SK-N-SH (cell line): ENCODE measurements at regions not wholly inside any gene's neighbourhood (a gene's known extent, or its start where the extent isn't known, plus 50 kb on each side); places are given as distances from the start of the nearest gene placed in this dataset.

Experiments used
- CTCF ChIA-PET: fragments of 300-600, 350-600 bp; formaldehyde crosslinking; extraction: SDS; loops from one replicate; lab custom pipeline; 2021; lab: Yijun Ruan, JAX
- POLR2A ChIA-PET: fragments of 350-600 bp; sonication (Branson Sonifier 250); formaldehyde crosslinking; extraction: SDS; loops from one replicate; lab custom pipeline; 2020; ENCODE audit warnings: antibody characterized with exemption, inconsistent platforms; lab: Yijun Ruan, JAX
- DNase-seq: peaks from one replicate; pipeline ENCODE4 v3.0.0; 2012
- H2AFZ ChIP-seq: fragments of 200-600 bp; sonication (generic); 2 replicates; pipeline ENCODE4 v1.8.1; 2016; ENCODE audit warnings: antibody characterized with exemption, mild to moderate bottlenecking, low read depth
- H3F3A ChIP-seq: fragments of 200-600 bp; sonication (generic); replicated peaks from 2 replicates; pipeline ENCODE3; 2016; ENCODE audit warnings: antibody characterized with exemption, mild to moderate bottlenecking; ENCODE audit not compliant: insufficient read depth
- H3K27ac ChIP-seq, 2 experiments: fragments of 200-500 bp in 1 of 2; fragments of 200-600 bp in 1 of 2; sonication (Bioruptor generic) in 1 of 2; sonication (generic), shearing (Covaris generic) in 1 of 2; 2 replicates each; pipeline versions ENCODE4 v1.5.1 to v1.6.1; 2014 to 2016; ENCODE audit warnings: low read depth in 2 of 2, inconsistent platforms in 1 of 2, low read length in 1 of 2, mild to moderate bottlenecking in 1 of 2, mixed read lengths in 1 of 2
- H3K27me3 ChIP-seq: fragments of 200-600 bp; sonication (generic), shearing (Covaris generic); 2 replicates; pipeline ENCODE4 v1.6.1; 2016; ENCODE audit warnings: mixed run types; ENCODE audit not compliant: insufficient read depth
- H3K36me3 ChIP-seq, 2 experiments: fragments of 200-500 bp in 1 of 2; fragments of 200-600 bp in 1 of 2; sonication (Bioruptor generic) in 1 of 2; sonication (generic) in 1 of 2; replicated peaks in 1 of 2; 2 replicates each; pipeline versions ENCODE3 to v1.5.1; 2014 to 2016; ENCODE audit warnings: low read length in 1 of 2, mild to moderate bottlenecking in 1 of 2; ENCODE audit not compliant: insufficient read depth in 2 of 2, control insufficient read depth in 1 of 2
- H3K4me1 ChIP-seq, 2 experiments: fragments of 200-500 bp in 1 of 2; fragments of 200-600 bp in 1 of 2; sonication (Bioruptor generic) in 1 of 2; sonication (generic), shearing (Covaris generic) in 1 of 2; 2 replicates each; pipeline versions ENCODE4 v1.5.1 to v1.6.1; 2014 to 2016; ENCODE audit warnings: low read depth in 1 of 2, low read length in 1 of 2, mixed run types in 1 of 2; ENCODE audit not compliant: insufficient read depth in 2 of 2, control insufficient read depth in 1 of 2
- H3K4me2 ChIP-seq: fragments of 200-600 bp; sonication (generic), shearing (Covaris generic); 2 replicates; pipeline ENCODE4 v1.6.1; 2017; ENCODE audit warnings: mixed run types
- H3K4me3 ChIP-seq, 2 experiments: fragments of 200-500 bp in 1 of 2; fragments of 200-600 bp in 1 of 2; sonication (Bioruptor generic) in 1 of 2; sonication (generic), shearing (Covaris generic) in 1 of 2; 2 replicates each; pipeline versions ENCODE4 v1.5.1 to v1.8.1; 2014 to 2016; ENCODE audit warnings: low read depth in 2 of 2, inconsistent platforms in 1 of 2, low read length in 1 of 2, mild to moderate bottlenecking in 1 of 2, mixed read lengths in 1 of 2, moderate library complexity in 1 of 2
- H3K79me2 ChIP-seq: fragments of 200-600 bp; sonication (generic); 2 replicates; pipeline ENCODE4 v1.8.1; 2017; ENCODE audit warnings: mild to moderate bottlenecking; ENCODE audit not compliant: insufficient read depth
- H3K9ac ChIP-seq: fragments of 200-600 bp; sonication (generic); 2 replicates; pipeline ENCODE4 v1.6.1; 2017; ENCODE audit warnings: mixed run types
- H3K9me2 ChIP-seq: fragments of 200-600 bp; sonication (generic); 2 replicates; pipeline ENCODE4 v1.6.1; 2017; ENCODE audit warnings: mixed run types
- H3K9me3 ChIP-seq: fragments of 200-600 bp; sonication (generic); 2 replicates; pipeline ENCODE4 v1.6.1; 2017; ENCODE audit warnings: mixed run types, mild to moderate bottlenecking, moderate library complexity
- H4K20me1 ChIP-seq: fragments of 200-600 bp; sonication (generic); 2 replicates; pipeline ENCODE4 v1.6.1; 2017; ENCODE audit warnings: mild to moderate bottlenecking, mixed run types; ENCODE audit not compliant: insufficient read depth
- EP300 ChIP-seq, 2 experiments: IDR thresholded peaks; 2 replicates each; pipeline versions ENCODE4 v1.4.0 to v1.6.1; 2012; ENCODE audit warnings: borderline replicate concordance in 1 of 2, low read depth in 1 of 2, low read length in 1 of 2
- EZH2phosphoT487 ChIP-seq: fragments of 200-600 bp; sonication (generic); IDR thresholded peaks from 2 replicates; pipeline ENCODE4 v1.6.1; 2017; ENCODE audit warnings: low read depth, mixed run types, mild to moderate bottlenecking, antibody characterized with exemption, moderate library complexity, borderline replicate concordance
- FOSL2 ChIP-seq: IDR thresholded peaks from 2 replicates; pipeline ENCODE4 v1.4.0; 2012; ENCODE audit warnings: low read depth, mild to moderate bottlenecking, moderate library complexity, borderline replicate concordance
- FOXJ3 ChIP-seq: sonication (generic); formaldehyde crosslinking; IDR thresholded peaks from 2 replicates; pipeline ENCODE4 v1.5.1; 2020; ENCODE audit warnings: mild to moderate bottlenecking, missing genetic modification reagents
- GABPA ChIP-seq: IDR thresholded peaks from 2 replicates; pipeline ENCODE4 v1.4.0; 2012; ENCODE audit warnings: low read depth, mild to moderate bottlenecking
- GATA2 ChIP-seq: sonication (generic); formaldehyde crosslinking; IDR thresholded peaks from 2 replicates; pipeline ENCODE4 v1.5.0; 2020; ENCODE audit warnings: mild to moderate bottlenecking, missing genetic modification reagents
- JUND ChIP-seq: IDR thresholded peaks from 2 replicates; pipeline ENCODE4 v1.4.0; 2012
- MEF2A ChIP-seq: IDR thresholded peaks from 2 replicates; pipeline ENCODE4 v1.4.0; 2012; ENCODE audit warnings: low read depth, borderline replicate concordance
- MXI1 ChIP-seq: IDR thresholded peaks from 2 replicates; pipeline ENCODE4 v1.6.1; 2012; ENCODE audit warnings: mild to moderate bottlenecking, low read depth, low read length, improper control_type of control experiment
- NFIC ChIP-seq: IDR thresholded peaks from 2 replicates; pipeline ENCODE4 v1.4.0; 2012; ENCODE audit warnings: borderline replicate concordance
- NRF1 ChIP-seq: IDR thresholded peaks from 2 replicates; pipeline ENCODE4 v1.6.1; 2012; ENCODE audit warnings: low read depth, mild to moderate bottlenecking, low read length
- POLR2AphosphoS5 ChIP-seq: IDR thresholded peaks from 2 replicates; pipeline ENCODE4 v1.6.1; 2012; ENCODE audit warnings: low read depth, low read length
- RXRA ChIP-seq: IDR thresholded peaks from 2 replicates; pipeline ENCODE4 v1.4.0; 2012; ENCODE audit warnings: low read depth, mild to moderate bottlenecking, borderline replicate concordance
- SMC3 ChIP-seq: IDR thresholded peaks from 2 replicates; pipeline ENCODE4 v1.6.1; 2012; ENCODE audit warnings: low read depth, low read length, improper control_type of control experiment
- TAF1 ChIP-seq: IDR thresholded peaks from 2 replicates; pipeline ENCODE4 v1.6.1; 2012; ENCODE audit warnings: low read depth, mild to moderate bottlenecking, low read length, moderate library complexity, borderline replicate concordance
- TCF12 ChIP-seq: IDR thresholded peaks from 2 replicates; pipeline ENCODE4 v1.4.0; 2012
- TEAD4 ChIP-seq: IDR thresholded peaks from 2 replicates; pipeline ENCODE4 v1.4.0; 2012; ENCODE audit warnings: mild to moderate bottlenecking, borderline replicate concordance; ENCODE audit not compliant: insufficient read depth
- USF1 ChIP-seq: IDR thresholded peaks from 2 replicates; pipeline ENCODE4 v1.4.0; 2012; ENCODE audit warnings: low read depth, borderline replicate concordance
- YY1 ChIP-seq: IDR thresholded peaks from 2 replicates; pipeline ENCODE4 v1.4.0; 2012; ENCODE audit warnings: low read depth, mild to moderate bottlenecking
- ZBTB33 ChIP-seq: IDR thresholded peaks from 2 replicates; pipeline ENCODE4 v1.4.0; 2012; ENCODE audit warnings: low read depth, borderline replicate concordance
- WGBS: methylation state at CpG from one replicate; pipeline ENCODE4 v1.1.6; 2017; ENCODE audit warnings: low lambda C conversion rate; 5-methylcytosine and 5-hydroxymethylcytosine counted together
- TF ChIP-seq, protein P1 (sequence below): IDR thresholded peaks from 2 replicates; pipeline ENCODE4 v1.6.1; 2012; ENCODE audit warnings: mild to moderate bottlenecking, low read depth, low read length, moderate library complexity
- TF ChIP-seq, protein P2 (sequence below): fragments of 200-600 bp; sonication (generic); IDR thresholded peaks from 2 replicates; pipeline ENCODE4 v1.6.1; 2017; ENCODE audit warnings: antibody characterized with exemption, mild to moderate bottlenecking, moderate library complexity

GRCh38 chr2:224102991-224103390 is 63.9 kb upstream of the SERPINE2 start (continued):
- no peak for TF ChIP-seq FOXJ3 (CRISPR knock-in tag)
- TF ChIP-seq POLR2AphosphoS5: no peak

- no peak for DNase-seq
- no peak overlapping the region for H3K4me3 ChIP-seq
- H3K9ac ChIP-seq: no peak overlapping the region
- H2AFZ ChIP-seq: no peak overlapping the region; the same call in 1 of the 2 replicates
- peaks cover 0 to 33% of the 10 kb centered on the region in 2 experiments; a peak in 1 of 4 replicates for H3K4me1 ChIP-seq
- H3K36me3 ChIP-seq: no peaks in the 10 kb centered on the region
- no peaks in the 10 kb centered on the region for H3K9me3 ChIP-seq
- peak overlapping the region; percentile 62; a peak in 3 of 4 replicates for H3K27ac ChIP-seq
- no peaks in the 10 kb centered on the region for H4K20me1 ChIP-seq
- H3K27me3 ChIP-seq: no peaks in the 10 kb centered on the region
- H3F3A ChIP-seq: peaks cover 7% of the 10 kb centered on the region
- 20% methylated on average over 4 of the region's 4 CpGs for WGBS
- H3K9me2 ChIP-seq: no peaks in the 10 kb centered on the region
- no peaks in the 10 kb centered on the region for H3K79me2 ChIP-seq
- H3K4me2 ChIP-seq: peak overlapping the region; percentile 7; the same call in 1 of the 2 replicates
- POLR2A ChIA-PET: no interaction called here
- CTCF ChIA-PET: interaction anchor here (0.7 kb wide), 1 partner anchor 1970 kb away, joined by 3 read pairs; no protein-coding TSS in a partner anchor
- no peak for TF ChIP-seq TAF1
- peak; percentile 96 for TF ChIP-seq TCF12
- peak; percentile 44; the same call in 1 of the 2 replicates for TF ChIP-seq RXRA
- peak; percentile 63; the same call in 1 of the 2 replicates for TF ChIP-seq MEF2A
- TF ChIP-seq, protein P1, sequence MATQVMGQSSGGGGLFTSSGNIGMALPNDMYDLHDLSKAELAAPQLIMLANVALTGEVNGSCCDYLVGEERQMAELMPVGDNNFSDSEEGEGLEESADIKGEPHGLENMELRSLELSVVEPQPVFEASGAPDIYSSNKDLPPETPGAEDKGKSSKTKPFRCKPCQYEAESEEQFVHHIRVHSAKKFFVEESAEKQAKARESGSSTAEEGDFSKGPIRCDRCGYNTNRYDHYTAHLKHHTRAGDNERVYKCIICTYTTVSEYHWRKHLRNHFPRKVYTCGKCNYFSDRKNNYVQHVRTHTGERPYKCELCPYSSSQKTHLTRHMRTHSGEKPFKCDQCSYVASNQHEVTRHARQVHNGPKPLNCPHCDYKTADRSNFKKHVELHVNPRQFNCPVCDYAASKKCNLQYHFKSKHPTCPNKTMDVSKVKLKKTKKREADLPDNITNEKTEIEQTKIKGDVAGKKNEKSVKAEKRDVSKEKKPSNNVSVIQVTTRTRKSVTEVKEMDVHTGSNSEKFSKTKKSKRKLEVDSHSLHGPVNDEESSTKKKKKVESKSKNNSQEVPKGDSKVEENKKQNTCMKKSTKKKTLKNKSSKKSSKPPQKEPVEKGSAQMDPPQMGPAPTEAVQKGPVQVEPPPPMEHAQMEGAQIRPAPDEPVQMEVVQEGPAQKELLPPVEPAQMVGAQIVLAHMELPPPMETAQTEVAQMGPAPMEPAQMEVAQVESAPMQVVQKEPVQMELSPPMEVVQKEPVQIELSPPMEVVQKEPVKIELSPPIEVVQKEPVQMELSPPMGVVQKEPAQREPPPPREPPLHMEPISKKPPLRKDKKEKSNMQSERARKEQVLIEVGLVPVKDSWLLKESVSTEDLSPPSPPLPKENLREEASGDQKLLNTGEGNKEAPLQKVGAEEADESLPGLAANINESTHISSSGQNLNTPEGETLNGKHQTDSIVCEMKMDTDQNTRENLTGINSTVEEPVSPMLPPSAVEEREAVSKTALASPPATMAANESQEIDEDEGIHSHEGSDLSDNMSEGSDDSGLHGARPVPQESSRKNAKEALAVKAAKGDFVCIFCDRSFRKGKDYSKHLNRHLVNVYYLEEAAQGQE: no peak
- TF ChIP-seq ZBTB33: peak; percentile 51; the same call in 1 of the 2 replicates
- TF ChIP-seq NRF1: no peak
- TF ChIP-seq GATA2 (CRISPR knock-in tag): no peak
- TF ChIP-seq JUND: peak; percentile 71
- TF ChIP-seq FOXJ3 (CRISPR knock-in tag): no peak
- peak; percentile 86 for TF ChIP-seq FOSL2
- peak in 1 of 2 experiments; percentile 93; a peak in 2 of 4 replicates for TF ChIP-seq EP300 (IDR thresholded peaks at IDR 0.05; ENCODE audit: borderline replicate concordance in 1 of 2, low read depth in 1 of 2, low read length in 1 of 2)
- TF ChIP-seq, protein P2, sequence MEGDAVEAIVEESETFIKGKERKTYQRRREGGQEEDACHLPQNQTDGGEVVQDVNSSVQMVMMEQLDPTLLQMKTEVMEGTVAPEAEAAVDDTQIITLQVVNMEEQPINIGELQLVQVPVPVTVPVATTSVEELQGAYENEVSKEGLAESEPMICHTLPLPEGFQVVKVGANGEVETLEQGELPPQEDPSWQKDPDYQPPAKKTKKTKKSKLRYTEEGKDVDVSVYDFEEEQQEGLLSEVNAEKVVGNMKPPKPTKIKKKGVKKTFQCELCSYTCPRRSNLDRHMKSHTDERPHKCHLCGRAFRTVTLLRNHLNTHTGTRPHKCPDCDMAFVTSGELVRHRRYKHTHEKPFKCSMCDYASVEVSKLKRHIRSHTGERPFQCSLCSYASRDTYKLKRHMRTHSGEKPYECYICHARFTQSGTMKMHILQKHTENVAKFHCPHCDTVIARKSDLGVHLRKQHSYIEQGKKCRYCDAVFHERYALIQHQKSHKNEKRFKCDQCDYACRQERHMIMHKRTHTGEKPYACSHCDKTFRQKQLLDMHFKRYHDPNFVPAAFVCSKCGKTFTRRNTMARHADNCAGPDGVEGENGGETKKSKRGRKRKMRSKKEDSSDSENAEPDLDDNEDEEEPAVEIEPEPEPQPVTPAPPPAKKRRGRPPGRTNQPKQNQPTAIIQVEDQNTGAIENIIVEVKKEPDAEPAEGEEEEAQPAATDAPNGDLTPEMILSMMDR: no peak
- no peak for TF ChIP-seq EZH2phosphoT487
- peak; percentile 74 for TF ChIP-seq NFIC
- no peak for TF ChIP-seq YY1
- no peak for TF ChIP-seq GABPA
- TF ChIP-seq MXI1: no peak
- TF ChIP-seq USF1: no peak
- no peak for TF ChIP-seq SMC3
- peak; percentile 94 for TF ChIP-seq TEAD4
Measured at GRCh38 chr2:224101820-224102630, 62.9 kb upstream of the SERPINE2 start.
